Body of pancreas (tissue), 4 donors: ENCODE measurements at regions not wholly inside any gene's neighbourhood (a gene's known extent, or its start where the extent isn't known, plus 50 kb on each side); places are given as distances from the start of the nearest gene placed in this dataset.

Experiments
- POLR2A ChIP-seq, 3 donors: fragments of 450-650 bp; IDR thresholded peaks; one replicate each; pipeline ENCODE4 v1.6.1; 2016; ENCODE audit warnings: antibody characterized with exemption in 3 of 3, mild to moderate bottlenecking in 2 of 3
- TF ChIP-seq, protein P1 (sequence below), 7 experiments: fragments of 450-650 bp in 4 of 7; fragments of 200-600 bp in 3 of 7; sonication (generic) in 3 of 7; IDR thresholded peaks; one replicate each; pipeline ENCODE4 v1.5.1; 2016 to 2019; ENCODE audit warnings: antibody characterized with exemption in 7 of 7

DNA sequence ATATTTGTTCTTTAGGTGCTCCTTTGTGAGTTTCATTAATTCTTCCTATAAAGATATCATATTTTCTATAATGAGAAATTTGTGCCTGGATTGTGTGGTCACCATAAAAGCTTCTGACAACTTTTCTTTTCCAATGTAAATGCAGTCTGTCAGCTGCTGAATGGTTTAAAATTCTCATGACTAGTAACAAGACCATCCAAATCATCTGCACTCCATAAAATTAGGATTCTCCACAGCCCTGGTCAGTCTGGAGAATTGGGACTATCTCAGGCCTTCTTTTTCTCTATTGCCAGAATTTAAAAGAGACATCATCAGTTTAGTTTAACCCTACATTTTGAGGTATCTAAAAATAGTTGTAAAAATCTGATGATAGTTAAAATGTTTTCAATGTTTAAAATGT lies 180.9 kb downstream of the DTWD1 start:
- TF ChIP-seq, protein P1, sequence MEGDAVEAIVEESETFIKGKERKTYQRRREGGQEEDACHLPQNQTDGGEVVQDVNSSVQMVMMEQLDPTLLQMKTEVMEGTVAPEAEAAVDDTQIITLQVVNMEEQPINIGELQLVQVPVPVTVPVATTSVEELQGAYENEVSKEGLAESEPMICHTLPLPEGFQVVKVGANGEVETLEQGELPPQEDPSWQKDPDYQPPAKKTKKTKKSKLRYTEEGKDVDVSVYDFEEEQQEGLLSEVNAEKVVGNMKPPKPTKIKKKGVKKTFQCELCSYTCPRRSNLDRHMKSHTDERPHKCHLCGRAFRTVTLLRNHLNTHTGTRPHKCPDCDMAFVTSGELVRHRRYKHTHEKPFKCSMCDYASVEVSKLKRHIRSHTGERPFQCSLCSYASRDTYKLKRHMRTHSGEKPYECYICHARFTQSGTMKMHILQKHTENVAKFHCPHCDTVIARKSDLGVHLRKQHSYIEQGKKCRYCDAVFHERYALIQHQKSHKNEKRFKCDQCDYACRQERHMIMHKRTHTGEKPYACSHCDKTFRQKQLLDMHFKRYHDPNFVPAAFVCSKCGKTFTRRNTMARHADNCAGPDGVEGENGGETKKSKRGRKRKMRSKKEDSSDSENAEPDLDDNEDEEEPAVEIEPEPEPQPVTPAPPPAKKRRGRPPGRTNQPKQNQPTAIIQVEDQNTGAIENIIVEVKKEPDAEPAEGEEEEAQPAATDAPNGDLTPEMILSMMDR (IDR thresholded peaks at IDR 0.05) = no peak
- no peak for TF ChIP-seq POLR2A (IDR thresholded peaks at IDR 0.05)
